ENCODE measurements at regions not wholly inside any gene's neighbourhood (a gene's known extent, or its start where the extent isn't known, plus 50 kb on each side); places are given as distances from the start of the nearest gene placed in this dataset.

GRCh38 chr11:38006466-38006865 lies 1408.4 kb upstream of the RAG2 start:
- Histone ChIP-seq H3K9me3 (no peaks in the 10 kb centered on the region), H3K36me3 (no peaks in the 10 kb centered on the region), H3K4me3 (ENCODE audit: low read depth in 1 of 2, low read length in 1 of 2) (no peak overlapping the region), H3K27me3 (no peaks in the 10 kb centered on the region), H3K27ac (no peak overlapping the region), H3K4me1 (ENCODE audit: control insufficient read depth in 1 of 2, insufficient read depth in 1 of 2, low read depth in 1 of 2, low read length in 1 of 2) (no peaks in the 10 kb centered on the region)
- TF ChIP-seq CTCF (IDR thresholded peaks at IDR 0.05): no peak

- H3K9me3 ChIP-seq: no peaks in the 10 kb centered on the region
- TF ChIP-seq CTCF (IDR thresholded peaks at IDR 0.05): no peak
- H3K4me1 ChIP-seq (ENCODE audit: control insufficient read depth in 1 of 2, insufficient read depth in 1 of 2, low read depth in 1 of 2, low read length in 1 of 2): no peaks in the 10 kb centered on the region
- no peak overlapping the region for H3K4me3 ChIP-seq (ENCODE audit: low read depth in 1 of 2, low read length in 1 of 2)
- no peaks in the 10 kb centered on the region for H3K27me3 ChIP-seq
- no peaks in the 10 kb centered on the region for H3K36me3 ChIP-seq
- no peak overlapping the region for H3K27ac ChIP-seq
These were observed 1407.6 kb upstream of the RAG2 start for GRCh38 chr11:38005597-38005996.

GRCh38 chr11:37999171-37999570 lies 1401.1 kb upstream of the RAG2 start:
- Histone ChIP-seq H3K36me3 (no peaks in the 10 kb centered on the region), H3K4me1 (ENCODE audit: control insufficient read depth in 1 of 2, insufficient read depth in 1 of 2, low read depth in 1 of 2, low read length in 1 of 2) (no peaks in the 10 kb centered on the region), H3K9me3 (no peaks in the 10 kb centered on the region), H3K27me3 (no peaks in the 10 kb centered on the region), H3K4me3 (ENCODE audit: low read depth in 1 of 2, low read length in 1 of 2) (no peak overlapping the region), H3K27ac (no peak overlapping the region)
- TF ChIP-seq CTCF (IDR thresholded peaks at IDR 0.05): no peak

DNA sequence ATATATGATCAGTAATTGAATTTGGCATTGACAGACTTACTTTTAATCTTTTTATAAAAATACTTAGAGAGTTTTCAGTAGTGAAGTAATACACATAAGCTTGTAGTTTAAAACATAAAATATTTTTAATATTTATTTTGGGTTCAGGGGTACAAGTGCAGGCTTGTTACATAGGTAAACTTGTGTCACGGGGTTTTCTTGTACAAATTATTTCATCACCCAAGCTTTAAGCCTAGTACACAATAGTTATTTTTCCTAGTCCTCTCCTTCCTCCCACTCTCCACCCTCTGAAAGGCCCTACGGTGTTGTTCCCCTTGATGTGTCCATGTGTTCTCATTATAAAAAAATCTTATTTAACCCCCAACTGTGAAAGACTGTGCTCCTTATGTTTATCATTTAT lies 1397.8 kb upstream of the RAG2 start:
- TF ChIP-seq CTCF (IDR thresholded peaks at IDR 0.05): no peak
- no peak overlapping the region for H3K4me3 ChIP-seq (ENCODE audit: low read depth in 1 of 2, low read length in 1 of 2)
- no peaks in the 10 kb centered on the region for H3K27me3 ChIP-seq
- H3K27ac ChIP-seq: no peak overlapping the region
- no peaks in the 10 kb centered on the region for H3K9me3 ChIP-seq
- no peaks in the 10 kb centered on the region for H3K36me3 ChIP-seq
- no peaks in the 10 kb centered on the region for H3K4me1 ChIP-seq (ENCODE audit: control insufficient read depth in 1 of 2, insufficient read depth in 1 of 2, low read depth in 1 of 2, low read length in 1 of 2)

DNA sequence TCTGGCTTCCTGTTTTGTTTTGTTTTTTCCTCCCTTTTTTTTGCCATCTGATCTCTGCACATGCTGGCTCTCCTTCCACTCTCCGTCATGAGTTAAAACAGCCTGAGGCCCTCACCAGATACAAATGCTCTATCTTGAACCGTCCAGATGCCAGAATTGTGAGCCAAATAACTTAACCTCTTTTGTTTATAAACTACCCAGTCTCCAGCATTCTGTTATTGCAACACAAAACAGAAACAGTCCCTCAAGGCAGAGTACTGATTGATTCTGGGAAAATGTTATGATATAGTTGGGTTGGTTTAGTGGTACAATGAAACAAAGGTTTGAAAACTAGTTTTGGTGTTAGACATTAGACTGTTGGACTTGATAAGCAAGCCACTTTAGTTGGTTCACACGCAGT lies 1390.0 kb upstream of the RAG2 start:
- H3K27me3 ChIP-seq: no peaks in the 10 kb centered on the region
- no peaks in the 10 kb centered on the region for H3K4me1 ChIP-seq (ENCODE audit: control insufficient read depth in 1 of 2, insufficient read depth in 1 of 2, low read depth in 1 of 2, low read length in 1 of 2)
- H3K9me3 ChIP-seq: peaks cover 3% of the 10 kb centered on the region
- no peak overlapping the region for H3K4me3 ChIP-seq (ENCODE audit: low read depth in 1 of 2, low read length in 1 of 2)
- H3K36me3 ChIP-seq: no peaks in the 10 kb centered on the region
- no peak for TF ChIP-seq CTCF (IDR thresholded peaks at IDR 0.05)
- no peak overlapping the region for H3K27ac ChIP-seq

DNA sequence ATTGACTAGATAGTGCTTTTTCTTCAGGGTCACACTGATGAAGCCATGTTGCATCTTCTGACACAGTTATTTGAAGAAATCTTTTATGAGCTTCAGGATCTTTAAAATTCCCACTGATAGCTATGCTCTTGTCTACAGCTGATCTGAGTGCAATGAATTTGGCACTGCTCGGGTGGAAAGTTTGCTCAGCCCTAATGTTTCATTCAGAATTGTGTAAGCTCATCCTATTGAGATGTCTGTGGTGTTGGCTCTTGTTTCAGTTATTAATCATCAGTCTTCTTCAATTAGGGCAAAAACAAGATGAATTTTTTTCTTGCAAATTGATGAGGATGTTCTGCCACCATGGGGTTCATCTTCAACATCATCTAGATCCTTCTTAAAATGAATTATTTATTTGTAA lies 1387.0 kb upstream of the RAG2 start:
- no peak for TF ChIP-seq CTCF (IDR thresholded peaks at IDR 0.05)
- no peaks in the 10 kb centered on the region for H3K27me3 ChIP-seq
- no peaks in the 10 kb centered on the region for H3K4me1 ChIP-seq (ENCODE audit: control insufficient read depth in 1 of 2, insufficient read depth in 1 of 2, low read depth in 1 of 2, low read length in 1 of 2)
- no peak overlapping the region for H3K4me3 ChIP-seq (ENCODE audit: low read depth in 1 of 2, low read length in 1 of 2)
- no peaks in the 10 kb centered on the region for H3K36me3 ChIP-seq
- H3K27ac ChIP-seq: no peak overlapping the region
- H3K9me3 ChIP-seq: no peaks in the 10 kb centered on the region

Measured in neutrophil (primary cell).